CD4-positive, alpha-beta T cell treated with Interferon alpha-2 for 1 hour (primary cell): ENCODE measurements at regions not wholly inside any gene's neighbourhood (a gene's known extent, or its start where the extent isn't known, plus 50 kb on each side); places are given as distances from the start of the nearest gene placed in this dataset.

Experiments used
- DNase-seq, 2 donors: peaks; one replicate each; pipeline ENCODE4 v3.0.0-alpha.2; 2020 to 2022

- DNase-seq: no peak
These were observed 65.0 kb downstream of the NOL4 start for GRCh38 chr18:34159691-34160185.

- no peak for DNase-seq
These were observed 65.6 kb downstream of the NOL4 start for GRCh38 chr18:34158881-34159690.

GRCh38 chr18:34153711-34154110 is 71.0 kb downstream of the NOL4 start:
- DNase-seq: no peak

- DNase-seq: no peak
These were observed 93.7 kb downstream of the NOL4 start for GRCh38 chr18:34131006-34131405.

- DNase-seq: no peak
These were observed 96.3 kb downstream of the NOL4 start for GRCh38 chr18:34128436-34128835.

- no peak for DNase-seq
These were observed 98.6 kb downstream of the NOL4 start for GRCh38 chr18:34126121-34126520.

GRCh38 chr18:34122724-34123334 is 101.9 kb downstream of the NOL4 start:
- DNase-seq: peak in 1 of 2 donors; percentile 1

GRCh38 chr18:34121200-34121721 is 103.5 kb downstream of the NOL4 start:
- no peak for DNase-seq

GRCh38 chr18:34120294-34120693 is 104.4 kb downstream of the NOL4 start:
- DNase-seq: no peak

GRCh38 chr18:34117319-34117718 is 107.4 kb downstream of the NOL4 start:
- DNase-seq: no peak

GRCh38 chr18:34115409-34116081 is 109.2 kb downstream of the NOL4 start:
- no peak for DNase-seq

GRCh38 chr18:34114996-34115395 is 109.7 kb downstream of the NOL4 start:
- no peak for DNase-seq

GRCh38 chr18:34108206-34108605 is 116.5 kb downstream of the NOL4 start:
- DNase-seq: no peak

- no peak for DNase-seq
These were observed 126.6 kb downstream of the NOL4 start for GRCh38 chr18:34098109-34098508.

- no peak for DNase-seq
These were observed 127.4 kb downstream of the NOL4 start for GRCh38 chr18:34097312-34097711.

GRCh38 chr18:34094148-34094547 is 130.6 kb downstream of the NOL4 start:
- DNase-seq: no peak

- DNase-seq: no peak
These were observed 131.9 kb downstream of the NOL4 start for GRCh38 chr18:34092796-34093195.

- DNase-seq: no peak
These were observed 138.3 kb downstream of the NOL4 start for GRCh38 chr18:34086370-34086769.

GRCh38 chr18:34085140-34085739 is 139.5 kb downstream of the NOL4 start:
- no peak for DNase-seq

GRCh38 chr18:34084635-34085034 is 140.1 kb downstream of the NOL4 start:
- no peak for DNase-seq

GRCh38 chr18:34083910-34084535 is 140.7 kb downstream of the NOL4 start:
- DNase-seq: no peak

- DNase-seq: no peak
These were observed 147.1 kb downstream of the NOL4 start for GRCh38 chr18:34077599-34077998.
